A549 (cell line): ENCODE measurements at regions not wholly inside any gene's neighbourhood (a gene's known extent, or its start where the extent isn't known, plus 50 kb on each side); places are given as distances from the start of the nearest gene placed in this dataset.

Experiments
- CEBPB ChIP-seq, 2 experiments: fragments of >200 bp in 1 of 2; sonication (Bioruptor Twin) in 1 of 2; formaldehyde crosslinking in 1 of 2; IDR thresholded peaks; 2 replicates each; pipeline ENCODE4 v1.6.1; 2012 to 2016
- TF ChIP-seq, protein P1 (sequence below): fragments of >200 bp; sonication (Bioruptor Twin); formaldehyde crosslinking; IDR thresholded peaks from 3 replicates; pipeline ENCODE4 v1.5.1; 2016
- TF ChIP-seq, protein P2 (sequence below): IDR thresholded peaks from 2 replicates; pipeline ENCODE4 v1.6.1; 2012
- TF ChIP-seq, protein P3 (sequence below): fragments of 250-450 bp; sonication (Bioruptor Pico); IDR thresholded peaks from 2 replicates; pipeline ENCODE4 v1.5.0; 2020; ENCODE audit warnings: low read depth, mild to moderate bottlenecking, moderate library complexity

DNA sequence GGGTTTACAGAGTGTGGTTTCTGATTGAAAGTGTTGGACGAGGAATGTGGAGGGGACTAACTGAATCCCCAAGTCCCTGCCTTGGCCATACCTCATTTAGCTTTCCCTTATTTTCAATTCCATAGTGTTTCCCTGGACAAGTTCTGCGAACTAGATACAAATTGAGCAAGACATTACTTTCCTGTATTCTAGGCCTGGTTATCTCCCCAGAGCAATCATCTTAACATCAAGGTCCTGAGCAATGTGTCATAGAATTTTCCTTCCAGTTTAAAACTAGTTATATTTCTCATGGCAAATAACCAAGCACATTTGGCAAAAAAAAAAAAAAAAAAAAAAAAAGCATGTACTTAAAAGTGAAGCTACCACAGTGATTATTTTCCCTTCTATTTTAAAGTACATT lies 330.1 kb downstream of the CDH11 start:
- TF ChIP-seq, protein P1, sequence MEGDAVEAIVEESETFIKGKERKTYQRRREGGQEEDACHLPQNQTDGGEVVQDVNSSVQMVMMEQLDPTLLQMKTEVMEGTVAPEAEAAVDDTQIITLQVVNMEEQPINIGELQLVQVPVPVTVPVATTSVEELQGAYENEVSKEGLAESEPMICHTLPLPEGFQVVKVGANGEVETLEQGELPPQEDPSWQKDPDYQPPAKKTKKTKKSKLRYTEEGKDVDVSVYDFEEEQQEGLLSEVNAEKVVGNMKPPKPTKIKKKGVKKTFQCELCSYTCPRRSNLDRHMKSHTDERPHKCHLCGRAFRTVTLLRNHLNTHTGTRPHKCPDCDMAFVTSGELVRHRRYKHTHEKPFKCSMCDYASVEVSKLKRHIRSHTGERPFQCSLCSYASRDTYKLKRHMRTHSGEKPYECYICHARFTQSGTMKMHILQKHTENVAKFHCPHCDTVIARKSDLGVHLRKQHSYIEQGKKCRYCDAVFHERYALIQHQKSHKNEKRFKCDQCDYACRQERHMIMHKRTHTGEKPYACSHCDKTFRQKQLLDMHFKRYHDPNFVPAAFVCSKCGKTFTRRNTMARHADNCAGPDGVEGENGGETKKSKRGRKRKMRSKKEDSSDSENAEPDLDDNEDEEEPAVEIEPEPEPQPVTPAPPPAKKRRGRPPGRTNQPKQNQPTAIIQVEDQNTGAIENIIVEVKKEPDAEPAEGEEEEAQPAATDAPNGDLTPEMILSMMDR = no peak
- TF ChIP-seq CEBPB (IDR thresholded peaks at IDR 0.05) = no peak
- TF ChIP-seq, protein P2, sequence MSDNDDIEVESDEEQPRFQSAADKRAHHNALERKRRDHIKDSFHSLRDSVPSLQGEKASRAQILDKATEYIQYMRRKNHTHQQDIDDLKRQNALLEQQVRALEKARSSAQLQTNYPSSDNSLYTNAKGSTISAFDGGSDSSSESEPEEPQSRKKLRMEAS = no peak
- TF ChIP-seq, protein P3, sequence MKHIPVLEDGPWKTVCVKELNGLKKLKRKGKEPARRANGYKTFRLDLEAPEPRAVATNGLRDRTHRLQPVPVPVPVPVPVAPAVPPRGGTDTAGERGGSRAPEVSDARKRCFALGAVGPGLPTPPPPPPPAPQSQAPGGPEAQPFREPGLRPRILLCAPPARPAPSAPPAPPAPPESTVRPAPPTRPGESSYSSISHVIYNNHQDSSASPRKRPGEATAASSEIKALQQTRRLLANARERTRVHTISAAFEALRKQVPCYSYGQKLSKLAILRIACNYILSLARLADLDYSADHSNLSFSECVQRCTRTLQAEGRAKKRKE (CRISPR knock-in tag) = no peak
